IMR-90 (cell line): ENCODE measurements at regions not wholly inside any gene's neighbourhood (a gene's known extent, or its start where the extent isn't known, plus 50 kb on each side); places are given as distances from the start of the nearest gene placed in this dataset.

Source experiments
- ATAC-seq: fragments of 200-7000 bp; cut with Tn5 transposase; 2 replicates; pipeline ENCODE4 v1.9.1; 2020; ENCODE audit warnings: low read depth, mild to moderate bottlenecking, moderate library complexity
- BruUV-seq: library from RNA; stranded (reverse); fragments of 400-500 nt; replicated peaks from 2 replicates; lab custom pipeline; 2021; lab: Mats Ljungman, UMichigan
- CTCF ChIA-PET: fragments of 300-600 bp; formaldehyde crosslinking; extraction: SDS; loops from one replicate; lab custom pipeline; 2021; ENCODE audit warnings: antibody characterized with exemption; lab: Yijun Ruan, JAX
- POLR2A ChIA-PET: fragments of 300-600 bp; sonication (Branson Sonifier 250); formaldehyde crosslinking; loops from one replicate; lab custom pipeline; 2022; ENCODE audit warnings: antibody characterized with exemption; ENCODE audit not compliant: unreplicated experiment; lab: Charles Lee
- DNase-seq: peaks from one replicate; pipeline ENCODE4 v3.0.0; 2013
- H2AFZ ChIP-seq: replicated peaks from 2 replicates; pipeline ENCODE3; 2013; ENCODE audit warnings: low read length, mild to moderate bottlenecking; ENCODE audit not compliant: poor library complexity
- H2AK5ac ChIP-seq: 2 replicates; pipeline ENCODE4 v1.6.1; 2013; ENCODE audit warnings: low read depth, low read length, inconsistent platforms
- H2AK9ac ChIP-seq: replicated peaks from 2 replicates; pipeline ENCODE3; 2013; ENCODE audit warnings: mild to moderate bottlenecking, low read depth, low read length, moderate library complexity; ENCODE audit not compliant: poor library complexity
- H2BK120ac ChIP-seq: 2 replicates; pipeline ENCODE4 v1.6.1; 2013; ENCODE audit warnings: low read depth, low read length, inconsistent platforms
- H2BK15ac ChIP-seq: 3 replicates; pipeline ENCODE4 v1.6.1; 2013; ENCODE audit warnings: low read depth, low read length, inconsistent platforms
- H2BK20ac ChIP-seq: 2 replicates; pipeline ENCODE4 v1.6.1; 2013; ENCODE audit warnings: low read depth, mild to moderate bottlenecking, inconsistent platforms, low read length, moderate library complexity
- H2BK5ac ChIP-seq: 2 replicates; pipeline ENCODE4 v1.6.1; 2013; ENCODE audit warnings: mild to moderate bottlenecking, low read depth, low read length, inconsistent platforms; ENCODE audit not compliant: poor library complexity, severe bottlenecking
- H3K14ac ChIP-seq: replicated peaks from 2 replicates; pipeline ENCODE4 v1.6.1; 2013; ENCODE audit warnings: low read depth, low read length, inconsistent platforms
- H3K18ac ChIP-seq: 2 replicates; pipeline ENCODE4 v1.6.1; 2013; ENCODE audit warnings: low read depth, low read length, control low read depth
- H3K23ac ChIP-seq: 2 replicates; pipeline ENCODE4 v1.6.1; 2013; ENCODE audit warnings: low read depth, low read length, inconsistent platforms
- H3K27ac ChIP-seq: 2 replicates; pipeline ENCODE4 v1.5.1; 2013; ENCODE audit warnings: mild to moderate bottlenecking, control low read depth, low read length; ENCODE audit not compliant: insufficient read depth
- H3K27me3 ChIP-seq: 2 replicates; pipeline ENCODE4 v1.6.1; 2013; ENCODE audit warnings: low read length; ENCODE audit not compliant: control insufficient read depth, insufficient read depth
- H3K36me3 ChIP-seq: 2 replicates; pipeline ENCODE4 v1.6.1; 2013; ENCODE audit warnings: low read length, mixed read lengths; ENCODE audit not compliant: control insufficient read depth, insufficient read depth
- H3K4ac ChIP-seq: 2 replicates; pipeline ENCODE4 v1.6.1; 2013; ENCODE audit warnings: low read depth, low read length, inconsistent platforms
- H3K4me1 ChIP-seq: 2 replicates; pipeline ENCODE4 v1.6.1; 2013; ENCODE audit warnings: low read length, mixed read lengths; ENCODE audit not compliant: control insufficient read depth, insufficient read depth
- H3K4me2 ChIP-seq: 2 replicates; pipeline ENCODE4 v1.6.1; 2013; ENCODE audit warnings: low read depth, mild to moderate bottlenecking, control low read depth, low read length, moderate library complexity
- H3K4me3 ChIP-seq: 2 replicates; pipeline ENCODE4 v1.5.1; 2013; ENCODE audit warnings: low read depth, mild to moderate bottlenecking, control low read depth, low read length, moderate library complexity; ENCODE audit not compliant: insufficient read depth
- H3K56ac ChIP-seq: 2 replicates; pipeline ENCODE4 v1.6.1; 2013; ENCODE audit warnings: low read length, inconsistent platforms; ENCODE audit not compliant: insufficient read depth; ENCODE audit errors: extremely low read depth
- H3K79me1 ChIP-seq, 2 experiments: 2 replicates each; pipeline ENCODE4 v1.6.1; 2013; ENCODE audit warnings: low read length in 2 of 2, inconsistent platforms in 1 of 2, low read depth in 1 of 2
- H3K9ac ChIP-seq: 2 replicates; pipeline ENCODE4 v1.6.1; 2013; ENCODE audit warnings: low read depth, low read length, control low read depth
- H3K9me1 ChIP-seq: 2 replicates; pipeline ENCODE4 v1.6.1; 2013; ENCODE audit warnings: low read length, inconsistent platforms; ENCODE audit not compliant: insufficient read depth
- H3K9me3 ChIP-seq: 2 replicates; pipeline ENCODE4 v1.6.1; 2013; ENCODE audit warnings: low read length; ENCODE audit not compliant: control insufficient read depth, insufficient read depth
- H4K20me1 ChIP-seq: 2 replicates; pipeline ENCODE4 v1.6.1; 2013; ENCODE audit warnings: low read length, inconsistent platforms; ENCODE audit not compliant: insufficient read depth
- H4K5ac ChIP-seq: 2 replicates; pipeline ENCODE4 v1.6.1; 2013; ENCODE audit warnings: mild to moderate bottlenecking, low read depth, low read length, control low read depth
- H4K8ac ChIP-seq, 2 experiments: 2 replicates each; pipeline ENCODE4 v1.6.1; 2013; ENCODE audit warnings: low read depth in 2 of 2, low read length in 2 of 2, control low read depth in 1 of 2, inconsistent platforms in 1 of 2
- H4K91ac ChIP-seq: 2 replicates; pipeline ENCODE4 v1.6.1; 2013; ENCODE audit warnings: low read depth, low read length, inconsistent platforms; ENCODE audit not compliant: insufficient read depth
- CEBPB ChIP-seq: IDR thresholded peaks from 2 replicates; pipeline ENCODE4 v1.6.1; 2012; ENCODE audit warnings: low read depth, low read length, improper control_type of control experiment
- CHD1 ChIP-seq: IDR thresholded peaks from 2 replicates; pipeline ENCODE4 v1.6.1; 2012; ENCODE audit warnings: low read depth, low read length, improper control_type of control experiment
- FOS ChIP-seq: fragments of 150-350 bp; IDR thresholded peaks from 2 replicates; pipeline ENCODE4 v1.6.1; 2016; ENCODE audit warnings: low read depth, low read length
- MAFK ChIP-seq: IDR thresholded peaks from 2 replicates; pipeline ENCODE4 v1.6.1; 2012; ENCODE audit warnings: low read depth, low read length, improper control_type of control experiment
- MAZ ChIP-seq: IDR thresholded peaks from 2 replicates; pipeline ENCODE4 v1.6.1; 2012; ENCODE audit warnings: low read depth, mild to moderate bottlenecking, low read length, improper control_type of control experiment, moderate library complexity, borderline replicate concordance
- MXI1 ChIP-seq: IDR thresholded peaks from 2 replicates; pipeline ENCODE4 v1.6.1; 2012; ENCODE audit warnings: low read depth, mild to moderate bottlenecking, low read length, moderate library complexity, borderline replicate concordance
- NFE2L2 ChIP-seq: fragments of 150-350 bp; IDR thresholded peaks from 2 replicates; pipeline ENCODE4 v1.6.1; 2016; ENCODE audit warnings: low read depth, mild to moderate bottlenecking, low read length
- POLR2A ChIP-seq: IDR thresholded peaks from 2 replicates; pipeline ENCODE4 v1.6.1; 2012; ENCODE audit warnings: mild to moderate bottlenecking, low read depth, low read length
- RAD21 ChIP-seq: IDR thresholded peaks from 2 replicates; pipeline ENCODE4 v1.6.1; 2012; ENCODE audit warnings: low read length, improper control_type of control experiment
- RCOR1 ChIP-seq: IDR thresholded peaks from 2 replicates; pipeline ENCODE4 v1.6.1; 2012; ENCODE audit warnings: mild to moderate bottlenecking, low read length, improper control_type of control experiment; ENCODE audit not compliant: insufficient replicate concordance
- RFX5 ChIP-seq: IDR thresholded peaks from 2 replicates; pipeline ENCODE4 v1.8.0; 2012; ENCODE audit warnings: low read depth, mild to moderate bottlenecking, low read length, moderate library complexity
- SMC3 ChIP-seq: fragments of 150-350 bp; IDR thresholded peaks from 2 replicates; pipeline ENCODE4 v1.6.1; 2016; ENCODE audit warnings: low read depth, mild to moderate bottlenecking, antibody characterized with exemption, low read length, moderate library complexity
- WGBS, 2 experiments: methylation state at CpG; one replicate each; pipeline versions ENCODE4 v1.1.5 to v1.1.7; 2013; ENCODE audit warnings: missing lambda C conversion rate in 2 of 2; ENCODE audit not compliant: insufficient read length in 1 of 2; ENCODE audit errors: extremely low coverage in 2 of 2; 5-methylcytosine and 5-hydroxymethylcytosine counted together
- dilution Hi-C: fragments of 300-500 bp; cut with HindIII; formaldehyde crosslinking; loops from one replicate; pipeline ENCODE4 v1.14.3; 2018; ENCODE audit warnings: low sequenced_read_pairs; ENCODE audit not compliant: unreplicated experiment
- in situ Hi-C: fragments of 300-500 bp; cut with MboI; formaldehyde crosslinking; loops from 3 replicates; pipeline ENCODE4 v1.14.3; 2019; ENCODE audit warnings: low sequenced_read_pairs, inconsistent platforms, mixed read lengths
- intact Hi-C: fragments of 100-400 bp; cut with micrococcal nuclease; formaldehyde crosslinking; loops from 2 replicates; pipeline ENCODE4 v1.10.0; 2022
- TF ChIP-seq, protein P1 (sequence below): fragments of 150-350 bp; IDR thresholded peaks from 2 replicates; pipeline ENCODE4 v1.6.1; 2016; ENCODE audit warnings: low read depth, mild to moderate bottlenecking, low read length, moderate library complexity, borderline replicate concordance
- TF ChIP-seq, protein P2 (sequence below): fragments of 150-350 bp; IDR thresholded peaks from 2 replicates; pipeline ENCODE4 v1.6.1; 2017; ENCODE audit warnings: mild to moderate bottlenecking, antibody characterized with exemption, low read length, low read depth
- TF ChIP-seq, protein P3 (sequence below): conservative IDR thresholded peaks from 2 replicates; pipeline ENCODE4 v1.5.1; 2012; ENCODE audit warnings: mild to moderate bottlenecking, low read depth, low read length, improper control_type of control experiment

DNA sequence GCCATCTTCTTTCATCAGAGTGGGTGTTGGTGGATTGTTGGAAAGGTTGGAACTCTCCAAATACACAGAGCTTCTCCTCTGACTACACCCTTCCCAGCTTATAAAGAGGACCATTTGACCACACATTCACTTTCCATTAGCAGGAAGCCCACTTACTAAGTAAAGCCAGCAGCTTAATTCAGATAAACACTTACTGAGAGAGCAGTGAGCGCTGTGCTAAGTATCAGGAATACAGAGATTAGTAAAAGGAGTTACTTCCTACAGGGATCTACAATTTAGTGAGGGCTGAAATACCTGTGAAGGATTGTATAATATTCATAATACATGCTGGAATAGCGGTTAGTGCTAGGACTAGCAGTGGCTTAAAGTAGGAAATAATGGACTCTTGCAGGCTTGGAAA, 343.0 kb downstream of the NYAP2 start:
- Histone ChIP-seq H3K18ac (no peak overlapping the region), H3K36me3 (no peaks in the 10 kb centered on the region), H3K23ac (no peak overlapping the region), H3K9ac (no peak overlapping the region), H3K9me1 (peaks cover 6% of the 10 kb centered on the region; the same call in 1 of the 2 replicates), H4K91ac (no peak overlapping the region), H4K5ac (no peak overlapping the region), H4K8ac (no peak overlapping the region), H3K9me3 (no peaks in the 10 kb centered on the region), H2BK120ac (no peak overlapping the region), H3K4ac (no peak overlapping the region), H3K27me3 (no peaks in the 10 kb centered on the region), H3K4me2 (no peak overlapping the region), H3K56ac (no peak overlapping the region), H3K27ac (no peak overlapping the region), H3K14ac (no peak overlapping the region), H3K4me3 (no peak overlapping the region), H3K79me1 (no peaks in the 10 kb centered on the region), H2BK20ac (no peak overlapping the region), H3K4me1 (peaks cover 2% of the 10 kb centered on the region), H2BK15ac (no peak overlapping the region), H2BK5ac (no peak overlapping the region), H2AK5ac (no peak overlapping the region), H4K20me1 (no peaks in the 10 kb centered on the region), H2AFZ (no peak overlapping the region), H2AK9ac (no peak overlapping the region)
- no TSS peak for BruUV-seq
- dilution Hi-C loops (no loop called here), in situ Hi-C loops (no loop called here), intact Hi-C loops (no loop called here)
- ATAC-seq (no peak), DNase-seq (no peak)
- ChIA-PET CTCF (no interaction called here), POLR2A (interaction anchor here (0.5 kb wide), 1 partner anchor 1163 kb away, joined by 4 read pairs; no protein-coding TSS in a partner anchor)
- no CpG with 5 or more reads among the region's 2 CpGs for WGBS, 2 experiments
- no peak for TF ChIP-seq NFE2L2
- TF ChIP-seq POLR2A, result no peak
- no peak for TF ChIP-seq CHD1
- TF ChIP-seq, protein P1, sequence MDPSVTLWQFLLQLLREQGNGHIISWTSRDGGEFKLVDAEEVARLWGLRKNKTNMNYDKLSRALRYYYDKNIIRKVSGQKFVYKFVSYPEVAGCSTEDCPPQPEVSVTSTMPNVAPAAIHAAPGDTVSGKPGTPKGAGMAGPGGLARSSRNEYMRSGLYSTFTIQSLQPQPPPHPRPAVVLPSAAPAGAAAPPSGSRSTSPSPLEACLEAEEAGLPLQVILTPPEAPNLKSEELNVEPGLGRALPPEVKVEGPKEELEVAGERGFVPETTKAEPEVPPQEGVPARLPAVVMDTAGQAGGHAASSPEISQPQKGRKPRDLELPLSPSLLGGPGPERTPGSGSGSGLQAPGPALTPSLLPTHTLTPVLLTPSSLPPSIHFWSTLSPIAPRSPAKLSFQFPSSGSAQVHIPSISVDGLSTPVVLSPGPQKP, result no peak
- TF ChIP-seq RFX5, result no peak
- TF ChIP-seq RAD21, result no peak
- TF ChIP-seq SMC3, result no peak
- TF ChIP-seq, protein P2, sequence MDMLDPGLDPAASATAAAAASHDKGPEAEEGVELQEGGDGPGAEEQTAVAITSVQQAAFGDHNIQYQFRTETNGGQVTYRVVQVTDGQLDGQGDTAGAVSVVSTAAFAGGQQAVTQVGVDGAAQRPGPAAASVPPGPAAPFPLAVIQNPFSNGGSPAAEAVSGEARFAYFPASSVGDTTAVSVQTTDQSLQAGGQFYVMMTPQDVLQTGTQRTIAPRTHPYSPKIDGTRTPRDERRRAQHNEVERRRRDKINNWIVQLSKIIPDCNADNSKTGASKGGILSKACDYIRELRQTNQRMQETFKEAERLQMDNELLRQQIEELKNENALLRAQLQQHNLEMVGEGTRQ, result no peak
- TF ChIP-seq MAFK, result no peak
- TF ChIP-seq, protein P3, sequence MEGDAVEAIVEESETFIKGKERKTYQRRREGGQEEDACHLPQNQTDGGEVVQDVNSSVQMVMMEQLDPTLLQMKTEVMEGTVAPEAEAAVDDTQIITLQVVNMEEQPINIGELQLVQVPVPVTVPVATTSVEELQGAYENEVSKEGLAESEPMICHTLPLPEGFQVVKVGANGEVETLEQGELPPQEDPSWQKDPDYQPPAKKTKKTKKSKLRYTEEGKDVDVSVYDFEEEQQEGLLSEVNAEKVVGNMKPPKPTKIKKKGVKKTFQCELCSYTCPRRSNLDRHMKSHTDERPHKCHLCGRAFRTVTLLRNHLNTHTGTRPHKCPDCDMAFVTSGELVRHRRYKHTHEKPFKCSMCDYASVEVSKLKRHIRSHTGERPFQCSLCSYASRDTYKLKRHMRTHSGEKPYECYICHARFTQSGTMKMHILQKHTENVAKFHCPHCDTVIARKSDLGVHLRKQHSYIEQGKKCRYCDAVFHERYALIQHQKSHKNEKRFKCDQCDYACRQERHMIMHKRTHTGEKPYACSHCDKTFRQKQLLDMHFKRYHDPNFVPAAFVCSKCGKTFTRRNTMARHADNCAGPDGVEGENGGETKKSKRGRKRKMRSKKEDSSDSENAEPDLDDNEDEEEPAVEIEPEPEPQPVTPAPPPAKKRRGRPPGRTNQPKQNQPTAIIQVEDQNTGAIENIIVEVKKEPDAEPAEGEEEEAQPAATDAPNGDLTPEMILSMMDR, result no peak
- TF ChIP-seq MAZ, result no peak
- no peak for TF ChIP-seq FOS
- TF ChIP-seq RCOR1, result no peak
- no peak for TF ChIP-seq CEBPB
- no peak for TF ChIP-seq MXI1
